Osteoblast (primary cell): ENCODE measurements at regions not wholly inside any gene's neighbourhood (a gene's known extent, or its start where the extent isn't known, plus 50 kb on each side); places are given as distances from the start of the nearest gene placed in this dataset.

Experiments
- DNase-seq: peaks from one replicate; pipeline ENCODE4 v3.0.0; 2011; ENCODE audit warnings: low spot score, mixed read lengths; ENCODE audit not compliant: insufficient read length; ENCODE audit errors: missing footprints
- H2AFZ ChIP-seq: 2 replicates; pipeline ENCODE4 v1.6.0; 2011; ENCODE audit warnings: mild to moderate bottlenecking, low read length
- H3K27ac ChIP-seq: 2 replicates; pipeline ENCODE4 v1.5.1; 2011; ENCODE audit warnings: mild to moderate bottlenecking, low read depth, low read length, moderate library complexity
- H3K27me3 ChIP-seq: 2 replicates; pipeline ENCODE4 v1.6.0; 2012; ENCODE audit warnings: mild to moderate bottlenecking, control low read depth, inconsistent platforms, low read length, moderate library complexity; ENCODE audit not compliant: insufficient read depth
- H3K36me3 ChIP-seq: 2 replicates; pipeline ENCODE4 v1.5.1; 2011; ENCODE audit warnings: mild to moderate bottlenecking, low read length, control low read depth, moderate library complexity; ENCODE audit not compliant: insufficient read depth
- H3K4me1 ChIP-seq: 2 replicates; pipeline ENCODE4 v1.5.1; 2011; ENCODE audit warnings: mild to moderate bottlenecking, low read length, control low read depth, moderate library complexity; ENCODE audit not compliant: insufficient read depth
- H3K4me2 ChIP-seq: 2 replicates; pipeline ENCODE4 v1.6.0; 2011; ENCODE audit warnings: mild to moderate bottlenecking, low read length; ENCODE audit not compliant: insufficient read depth
- H3K4me3 ChIP-seq: fragments of 200-600 bp; sonication (generic); 3 replicates; pipeline ENCODE4 v1.5.1; 2012; ENCODE audit warnings: mild to moderate bottlenecking, low read length, inconsistent platforms; ENCODE audit not compliant: insufficient read depth
- H3K79me2 ChIP-seq: 2 replicates; pipeline ENCODE4 v1.6.0; 2012; ENCODE audit warnings: mild to moderate bottlenecking, low read length, control low read depth, inconsistent platforms; ENCODE audit not compliant: insufficient read depth
- H3K9me3 ChIP-seq: 2 replicates; pipeline ENCODE4 v1.5.1; 2011; ENCODE audit warnings: low read depth, low read length, control low read depth
- H4K20me1 ChIP-seq: 2 replicates; pipeline ENCODE4 v1.6.0; 2012; ENCODE audit warnings: mild to moderate bottlenecking, low read length, control low read depth; ENCODE audit not compliant: insufficient read depth
- CTCF ChIP-seq: IDR thresholded peaks from 2 replicates; pipeline ENCODE4 v1.5.1; 2011; ENCODE audit warnings: mild to moderate bottlenecking, low read depth, low read length, moderate library complexity; ENCODE audit errors: extremely low read depth

- Histone ChIP-seq H3K36me3 (no peaks in the 10 kb centered on the region), H4K20me1 (no peaks in the 10 kb centered on the region), H3K9me3 (no peaks in the 10 kb centered on the region), H3K79me2 (no peaks in the 10 kb centered on the region), H2AFZ (no peak overlapping the region), H3K4me1 (no peaks in the 10 kb centered on the region), H3K4me2 (no peak overlapping the region), H3K27ac (no peak overlapping the region), H3K27me3 (no peaks in the 10 kb centered on the region), H3K4me3 (no peak overlapping the region)
- no peak for DNase-seq
- TF ChIP-seq CTCF: no peak
These were observed 135.2 kb upstream of the MGMT start for GRCh38 chr10:129331839-129332220.

GRCh38 chr10:129332476-129332875 lies 134.6 kb upstream of the MGMT start:
- no peak overlapping the region for H3K4me3 ChIP-seq
- H3K36me3 ChIP-seq: no peaks in the 10 kb centered on the region
- TF ChIP-seq CTCF: peak; percentile 19
- no peak overlapping the region for H3K27ac ChIP-seq
- H3K27me3 ChIP-seq: no peaks in the 10 kb centered on the region
- DNase-seq: no peak
- H3K79me2 ChIP-seq: no peaks in the 10 kb centered on the region
- H4K20me1 ChIP-seq: no peaks in the 10 kb centered on the region
- no peak overlapping the region for H2AFZ ChIP-seq
- H3K9me3 ChIP-seq: no peaks in the 10 kb centered on the region
- no peaks in the 10 kb centered on the region for H3K4me1 ChIP-seq
- no peak overlapping the region for H3K4me2 ChIP-seq

GRCh38 chr10:129333706-129334105 lies 133.3 kb upstream of the MGMT start:
- H3K27me3 ChIP-seq: no peaks in the 10 kb centered on the region
- no peak overlapping the region for H3K27ac ChIP-seq
- no peaks in the 10 kb centered on the region for H3K9me3 ChIP-seq
- H3K36me3 ChIP-seq: no peaks in the 10 kb centered on the region
- H3K79me2 ChIP-seq: no peaks in the 10 kb centered on the region
- H3K4me3 ChIP-seq: no peak overlapping the region
- no peak for DNase-seq
- no peaks in the 10 kb centered on the region for H4K20me1 ChIP-seq
- no peaks in the 10 kb centered on the region for H3K4me1 ChIP-seq
- H2AFZ ChIP-seq: no peak overlapping the region
- no peak for TF ChIP-seq CTCF
- H3K4me2 ChIP-seq: no peak overlapping the region

GRCh38 chr10:129334266-129334665 lies 132.8 kb upstream of the MGMT start:
- H3K27me3 ChIP-seq: no peaks in the 10 kb centered on the region
- no peaks in the 10 kb centered on the region for H3K79me2 ChIP-seq
- H2AFZ ChIP-seq: no peak overlapping the region
- no peak for TF ChIP-seq CTCF
- H3K4me1 ChIP-seq: no peaks in the 10 kb centered on the region
- no peak overlapping the region for H3K27ac ChIP-seq
- H3K4me3 ChIP-seq: no peak overlapping the region
- no peak for DNase-seq
- no peaks in the 10 kb centered on the region for H4K20me1 ChIP-seq
- no peak overlapping the region for H3K4me2 ChIP-seq
- no peaks in the 10 kb centered on the region for H3K36me3 ChIP-seq
- H3K9me3 ChIP-seq: no peaks in the 10 kb centered on the region
